A673 (cell line): ENCODE measurements at regions not wholly inside any gene's neighbourhood (a gene's known extent, or its start where the extent isn't known, plus 50 kb on each side); places are given as distances from the start of the nearest gene placed in this dataset.

Experiments
- BruUV-seq: library from RNA; stranded (reverse); fragments of 400-500 nt; replicated peaks from 2 replicates; lab custom pipeline; 2021; lab: Mats Ljungman, UMichigan
- CTCF ChIA-PET: fragments of 300-600 bp; sonication (Branson Sonifier 250); formaldehyde crosslinking; loops from one replicate; lab custom pipeline; 2022; ENCODE audit warnings: antibody characterized with exemption; lab: Charles Lee
- POLR2A ChIA-PET: fragments of 300-600 bp; sonication (Branson Sonifier 250); formaldehyde crosslinking; loops from one replicate; lab custom pipeline; 2022; ENCODE audit warnings: antibody characterized with exemption; ENCODE audit not compliant: low non-redundant PET; lab: Charles Lee
- DNase-seq: peaks from one replicate; pipeline ENCODE4 v3.0.0-alpha.2; 2015; ENCODE audit warnings: low spot score
- H3K27ac ChIP-seq: fragments of 200-600 bp; sonication (generic); 2 replicates; pipeline ENCODE4 v1.5.1; 2016; ENCODE audit warnings: mixed run types, low read depth, mild to moderate bottlenecking, mixed read lengths, antibody characterized with exemption, low read length; ENCODE audit not compliant: poor library complexity, severe bottlenecking
- H3K27me3 ChIP-seq: fragments of 200-600 bp; sonication (generic); replicated peaks from 2 replicates; pipeline ENCODE4 v1.6.1; 2017; ENCODE audit warnings: mixed run types, low read depth, mild to moderate bottlenecking, mixed read lengths, antibody characterized with exemption, low read length; ENCODE audit not compliant: insufficient read depth, poor library complexity
- H3K36me3 ChIP-seq: fragments of 200-600 bp; sonication (generic); 2 replicates; pipeline ENCODE4 v1.6.1; 2016; ENCODE audit warnings: mixed run types, mild to moderate bottlenecking, mixed read lengths, antibody characterized with exemption, low read length; ENCODE audit not compliant: insufficient read depth, poor library complexity, severe bottlenecking
- H3K4me1 ChIP-seq: fragments of 200-600 bp; sonication (generic); 2 replicates; pipeline ENCODE4 v1.6.1; 2017; ENCODE audit warnings: mixed run types, mild to moderate bottlenecking, mixed read lengths, antibody characterized with exemption, low read length; ENCODE audit not compliant: insufficient read depth, poor library complexity, severe bottlenecking
- H3K4me3 ChIP-seq: fragments of 200-600 bp; sonication (generic); 2 replicates; pipeline ENCODE4 v1.5.1; 2016; ENCODE audit warnings: low read depth, mixed run types, mild to moderate bottlenecking, mixed read lengths, low read length; ENCODE audit not compliant: poor library complexity, severe bottlenecking
- H3K9me3 ChIP-seq: fragments of 200-600 bp; sonication (generic); 2 replicates; pipeline ENCODE4 v1.6.1; 2016; ENCODE audit warnings: mixed run types, low read depth, mild to moderate bottlenecking, mixed read lengths, antibody characterized with exemption, low read length; ENCODE audit not compliant: poor library complexity, severe bottlenecking
- CTCF ChIP-seq: fragments of 300-800, 200-600 bp; sonication (generic); conservative IDR thresholded peaks from 2 replicates; pipeline ENCODE4 v1.5.1; 2017; ENCODE audit warnings: low read depth, mild to moderate bottlenecking, antibody characterized with exemption, low read length, moderate library complexity, mixed read lengths
- EZH2 ChIP-seq: fragments of 200-600 bp; sonication (generic); IDR thresholded peaks from 2 replicates; pipeline ENCODE4 v1.6.1; 2017; ENCODE audit warnings: borderline replicate concordance, low read depth, mild to moderate bottlenecking, mixed read lengths, antibody characterized with exemption, low read length; ENCODE audit not compliant: poor library complexity, severe bottlenecking
- intact Hi-C: fragments of 100-400 bp; cut with micrococcal nuclease; formaldehyde crosslinking; loops from one replicate; pipeline ENCODE4 v1.10.0; 2022; ENCODE audit not compliant: unreplicated experiment

- no peak overlapping the region for H3K27ac ChIP-seq
- POLR2A ChIA-PET = no interaction called here
- no peaks in the 10 kb centered on the region for H3K36me3 ChIP-seq
- peaks cover 7% of the 10 kb centered on the region for H3K9me3 ChIP-seq
- DNase-seq = no peak
- CTCF ChIA-PET = no interaction called here
- no peak for TF ChIP-seq EZH2
- no peaks in the 10 kb centered on the region for H3K4me1 ChIP-seq
- H3K4me3 ChIP-seq = no peak overlapping the region
- intact Hi-C loops = no loop called here
- no peaks in the 10 kb centered on the region for H3K27me3 ChIP-seq
- BruUV-seq = no TSS peak
Measured at GRCh38 chr2:5150871-5151270, 541.3 kb upstream of the SOX11 start.

GRCh38 chr2:5164776-5165525 lies 527.2 kb upstream of the SOX11 start:
- Histone ChIP-seq H3K4me3 (no peak overlapping the region), H3K4me1 (peaks cover 6% of the 10 kb centered on the region), H3K27ac (no peak overlapping the region), H3K27me3 (no peaks in the 10 kb centered on the region), H3K9me3 (no peaks in the 10 kb centered on the region), H3K36me3 (no peaks in the 10 kb centered on the region)
- DNase-seq = peak; percentile 83
- no peak for TF ChIP-seq EZH2
- TF ChIP-seq CTCF = no peak
- ChIA-PET POLR2A (interaction anchor here (0.5 kb wide), 1 partner anchor 47 kb away, joined by 3 read pairs; no protein-coding TSS in a partner anchor), CTCF (no interaction called here)
- intact Hi-C loops = no loop called here
- no TSS peak for BruUV-seq

GRCh38 chr2:5172923-5173322 lies 519.3 kb upstream of the SOX11 start:
- H3K9me3 ChIP-seq = no peaks in the 10 kb centered on the region
- no TSS peak for BruUV-seq
- TF ChIP-seq EZH2 (no peak), CTCF (no peak)
- no peak overlapping the region for H3K4me3 ChIP-seq
- intact Hi-C loops = no loop called here
- no peak for DNase-seq
- H3K27me3 ChIP-seq = no peaks in the 10 kb centered on the region
- no peaks in the 10 kb centered on the region for H3K4me1 ChIP-seq
- CTCF ChIA-PET = no interaction called here
- POLR2A ChIA-PET = no interaction called here
- no peaks in the 10 kb centered on the region for H3K36me3 ChIP-seq
- no peak overlapping the region for H3K27ac ChIP-seq
